GM13977 (cell line): ENCODE measurements at regions not wholly inside any gene's neighbourhood (a gene's known extent, or its start where the extent isn't known, plus 50 kb on each side); places are given as distances from the start of the nearest gene placed in this dataset.

Experiments used
- DNase-seq: peaks from one replicate; pipeline ENCODE4 v3.0.0; 2012; ENCODE audit warnings: low spot score
- in situ Hi-C: fragments of 300-500 bp; cut with MboI; formaldehyde crosslinking; loops from one replicate; pipeline ENCODE4 v1.12.0; 2022; ENCODE audit warnings: low sequenced_read_pairs, low pct_unique_long_range_greater_than_20kb, mixed read lengths, inconsistent platforms; ENCODE audit not compliant: unreplicated experiment
- TF ChIP-seq, protein P1 (sequence below): IDR thresholded peaks from 2 replicates; pipeline ENCODE4 v1.5.1; 2012; ENCODE audit warnings: mild to moderate bottlenecking, control low read depth; ENCODE audit not compliant: insufficient read depth; ENCODE audit errors: extremely low read depth, missing control alignments

DNA sequence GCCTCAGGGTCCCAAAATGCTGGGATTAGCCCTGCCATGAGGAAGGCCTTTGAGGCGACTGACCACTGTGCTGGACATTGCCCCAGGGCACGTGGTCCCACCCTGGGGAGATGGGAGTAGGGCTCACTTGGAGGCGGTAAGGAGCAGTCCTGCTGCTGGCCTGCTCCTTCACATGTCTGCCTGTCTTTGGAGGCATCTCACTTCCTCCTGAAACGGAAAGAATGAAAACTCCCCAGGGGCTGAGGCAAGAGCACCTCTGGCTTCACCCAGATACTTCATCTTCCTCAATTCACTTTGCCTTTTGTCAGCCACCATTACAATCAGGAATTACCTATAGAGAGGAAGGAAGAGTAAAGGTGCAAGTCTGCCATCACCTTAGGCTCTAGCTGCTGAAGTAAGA lies 59.9 kb upstream of the GATA6 start:
- TF ChIP-seq, protein P1, sequence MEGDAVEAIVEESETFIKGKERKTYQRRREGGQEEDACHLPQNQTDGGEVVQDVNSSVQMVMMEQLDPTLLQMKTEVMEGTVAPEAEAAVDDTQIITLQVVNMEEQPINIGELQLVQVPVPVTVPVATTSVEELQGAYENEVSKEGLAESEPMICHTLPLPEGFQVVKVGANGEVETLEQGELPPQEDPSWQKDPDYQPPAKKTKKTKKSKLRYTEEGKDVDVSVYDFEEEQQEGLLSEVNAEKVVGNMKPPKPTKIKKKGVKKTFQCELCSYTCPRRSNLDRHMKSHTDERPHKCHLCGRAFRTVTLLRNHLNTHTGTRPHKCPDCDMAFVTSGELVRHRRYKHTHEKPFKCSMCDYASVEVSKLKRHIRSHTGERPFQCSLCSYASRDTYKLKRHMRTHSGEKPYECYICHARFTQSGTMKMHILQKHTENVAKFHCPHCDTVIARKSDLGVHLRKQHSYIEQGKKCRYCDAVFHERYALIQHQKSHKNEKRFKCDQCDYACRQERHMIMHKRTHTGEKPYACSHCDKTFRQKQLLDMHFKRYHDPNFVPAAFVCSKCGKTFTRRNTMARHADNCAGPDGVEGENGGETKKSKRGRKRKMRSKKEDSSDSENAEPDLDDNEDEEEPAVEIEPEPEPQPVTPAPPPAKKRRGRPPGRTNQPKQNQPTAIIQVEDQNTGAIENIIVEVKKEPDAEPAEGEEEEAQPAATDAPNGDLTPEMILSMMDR, result no peak
- in situ Hi-C loops, result no loop called here
- no peak for DNase-seq

DNA sequence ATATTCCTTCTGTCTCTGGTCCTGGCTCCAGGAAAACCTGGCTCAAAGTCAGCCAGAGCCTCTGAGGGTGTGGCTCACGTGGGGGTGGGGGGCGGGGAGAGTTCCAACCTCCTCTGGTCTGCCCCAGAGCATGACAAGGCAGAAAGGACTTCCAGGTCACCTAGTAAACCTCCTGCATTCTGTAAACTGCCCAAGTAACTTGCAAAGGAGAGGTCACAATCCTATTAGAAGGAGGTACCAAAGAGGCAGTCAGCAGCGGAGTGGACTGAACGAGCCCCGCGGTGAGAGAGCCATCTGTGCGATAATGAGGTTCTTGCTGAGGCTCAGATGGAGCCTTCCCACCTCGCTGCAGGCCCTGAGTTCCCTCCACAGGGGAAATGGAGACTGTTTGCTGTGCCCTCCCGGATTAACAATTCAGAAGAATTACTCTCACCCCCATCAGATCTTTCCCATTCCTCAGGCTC lies 58.9 kb upstream of the GATA6 start:
- in situ Hi-C loops, result no loop called here
- TF ChIP-seq, protein P1, result no peak
- DNase-seq, result no peak

DNA sequence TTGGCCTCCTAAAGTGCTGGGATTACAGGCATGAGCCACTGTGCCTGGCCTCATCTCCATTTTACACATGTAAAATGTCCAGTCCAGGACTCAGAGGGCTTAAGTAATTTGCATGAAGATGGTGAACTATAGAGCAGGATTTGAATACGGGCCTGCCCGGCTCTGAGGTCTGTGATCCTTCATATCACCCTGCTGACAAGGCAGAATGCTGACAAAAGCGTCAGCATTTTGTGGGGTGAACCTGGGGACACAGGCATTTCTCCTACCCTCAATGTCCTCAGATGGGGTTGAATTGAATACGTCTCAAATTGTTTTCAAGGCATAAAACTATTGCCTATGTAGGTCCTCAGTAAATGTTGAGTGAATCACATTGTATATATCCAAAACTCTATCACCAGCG lies 57.2 kb upstream of the GATA6 start:
- no peak for DNase-seq
- in situ Hi-C loops, result no loop called here
- TF ChIP-seq, protein P1, result no peak

DNA sequence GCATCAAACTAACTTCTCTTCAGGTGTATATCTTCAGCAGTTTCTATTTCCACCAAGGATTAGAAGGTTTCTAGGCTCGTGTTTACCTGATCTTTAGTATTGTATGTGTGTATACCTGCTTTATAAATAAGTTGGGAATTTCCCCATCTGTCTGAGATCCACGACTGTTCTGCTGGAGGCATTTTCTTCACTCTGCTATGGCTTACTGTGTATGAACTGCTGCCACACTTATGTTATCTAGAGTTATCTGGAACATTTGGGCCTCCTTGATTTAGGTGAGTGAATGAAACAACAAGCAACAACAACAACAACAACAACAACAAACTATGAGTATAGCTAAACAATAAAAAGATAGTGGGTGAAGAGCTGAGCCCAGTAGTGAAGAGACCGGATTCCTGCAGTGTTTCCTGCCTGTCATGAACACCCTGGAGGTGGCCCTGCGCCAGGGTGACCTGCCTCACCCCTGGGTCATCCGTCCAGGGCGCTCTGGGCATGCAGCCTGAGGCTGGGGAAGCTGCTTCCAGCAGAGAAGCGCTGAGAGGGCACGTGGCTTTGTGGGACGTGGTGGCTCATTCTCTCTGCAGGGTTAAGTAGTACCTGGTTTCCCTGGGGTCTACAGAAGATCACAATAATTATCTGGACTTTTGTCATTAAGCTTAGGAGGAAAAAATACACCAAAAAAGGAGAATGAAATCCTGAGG lies 56.1 kb upstream of the GATA6 start:
- no peak for DNase-seq
- TF ChIP-seq, protein P1, result no peak
- in situ Hi-C loops, result no loop called here

DNA sequence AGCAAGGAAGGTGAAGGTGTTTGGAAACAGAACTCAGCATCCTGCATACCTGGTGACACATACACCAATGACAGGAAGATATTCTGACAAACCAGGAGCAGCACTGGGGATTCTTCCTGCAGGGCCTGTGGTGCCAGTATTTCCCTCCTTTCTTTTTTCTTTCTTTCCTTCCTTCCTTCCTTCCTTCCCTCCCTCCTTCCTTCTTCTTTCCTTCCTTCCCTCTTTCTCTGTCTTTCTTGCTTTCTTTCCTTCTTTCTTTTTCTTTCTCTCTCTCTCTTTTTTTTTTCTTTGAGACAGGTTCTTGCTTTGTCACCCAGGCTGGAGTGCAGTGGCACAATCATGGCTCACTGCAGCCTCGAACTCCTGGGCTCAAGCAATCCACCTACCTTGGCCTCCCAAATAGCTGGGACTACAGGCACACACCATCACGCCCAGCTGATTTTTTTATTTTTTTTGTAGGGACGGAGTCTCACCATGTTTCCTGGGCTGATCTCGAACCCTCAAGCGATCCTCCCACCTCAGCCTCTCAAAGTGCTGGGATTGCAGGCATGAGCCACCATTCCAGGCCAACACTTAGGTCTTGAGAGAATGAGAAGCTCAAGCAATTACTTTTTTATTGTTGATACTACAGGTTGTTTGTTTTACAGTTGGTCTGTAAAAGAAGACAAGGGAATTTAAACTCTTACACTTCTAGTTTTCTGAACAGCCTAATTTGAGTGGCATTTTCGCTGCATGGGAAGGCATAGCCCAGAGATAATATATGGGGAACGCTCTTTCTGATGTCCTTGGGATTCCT lies 54.7 kb upstream of the GATA6 start:
- no peak for DNase-seq
- in situ Hi-C loops, result no loop called here
- TF ChIP-seq, protein P1, result no peak

DNA sequence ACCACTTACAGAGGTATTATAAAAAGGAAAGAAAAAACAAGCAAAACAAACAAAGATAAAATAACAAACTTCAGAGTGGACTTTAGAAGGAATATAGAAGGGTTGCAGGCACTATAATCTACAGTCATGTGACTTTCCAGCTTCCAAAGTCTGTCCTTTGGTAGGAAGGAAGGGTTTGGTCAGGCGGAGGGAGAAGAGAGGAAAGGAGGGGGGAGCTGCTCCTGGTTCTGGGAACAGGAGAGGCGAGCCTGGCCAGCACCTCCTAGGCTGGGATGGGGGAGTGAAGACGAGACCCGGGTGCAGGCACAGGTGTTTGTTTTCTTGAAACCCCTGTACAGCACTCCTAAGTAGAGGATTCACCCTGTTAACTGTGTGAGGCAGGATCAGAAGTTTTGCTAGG lies 53.8 kb upstream of the GATA6 start:
- DNase-seq, result no peak
- in situ Hi-C loops, result no loop called here
- TF ChIP-seq, protein P1, result no peak
